ENCODE measurements at regions not wholly inside any gene's neighbourhood (a gene's known extent, or its start where the extent isn't known, plus 50 kb on each side); places are given as distances from the start of the nearest gene placed in this dataset.
A peak's percentile ranks its signal among the peaks of the same experiment; 100 is the strongest.

GRCh38 chr2:181742922-181743722 lies 62.8 kb upstream of the NEUROD1 start:
- H3K27ac ChIP-seq: no peak overlapping the region
- no peaks in the 10 kb centered on the region for H3K36me3 ChIP-seq
- DNase-seq (peak in 2 of 4 donors; percentile 64 to 65), ATAC-seq (peak; percentile 82)
- no peaks in the 10 kb centered on the region for H3K9me3 ChIP-seq
- peak; percentile 46 to 49 for TF ChIP-seq CTCF (IDR thresholded peaks at IDR 0.05)
- intact Hi-C loops (cut with DNase I): loop anchor here in 1 of 2 donors (5.0 to 10.0 kb wide), 2 partner anchors 172 to 334 kb away; no protein-coding TSS in a partner anchor
- no peaks in the 10 kb centered on the region for H3K27me3 ChIP-seq
- H3K4me1 ChIP-seq: peaks cover 0 to 6% of the 10 kb centered on the region in 2 donors
- H3K4me3 ChIP-seq: no peak overlapping the region

GRCh38 chr2:181743723-181744031 lies 63.4 kb upstream of the NEUROD1 start:
- no peaks in the 10 kb centered on the region for H3K9me3 ChIP-seq
- no peak for ATAC-seq
- no peak overlapping the region for H3K27ac ChIP-seq
- no peak overlapping the region for H3K4me3 ChIP-seq
- DNase-seq: no peak
- H3K4me1 ChIP-seq: peaks cover 0 to 6% of the 10 kb centered on the region in 2 donors
- H3K27me3 ChIP-seq: no peaks in the 10 kb centered on the region
- no peaks in the 10 kb centered on the region for H3K36me3 ChIP-seq
- intact Hi-C loops (cut with DNase I): loop anchor here in 1 of 2 donors (5.0 to 10.0 kb wide), 2 partner anchors 171 to 334 kb away; no protein-coding TSS in a partner anchor
- no peak for TF ChIP-seq CTCF (IDR thresholded peaks at IDR 0.05)

- intact Hi-C loops (cut with DNase I): loop anchor here in 1 of 2 donors (10.0 kb wide), 1 partner anchor 169 kb away; no protein-coding TSS in a partner anchor
- H3K27me3 ChIP-seq: no peaks in the 10 kb centered on the region
- H3K4me3 ChIP-seq: no peak overlapping the region
- no peaks in the 10 kb centered on the region for H3K9me3 ChIP-seq
- no peaks in the 10 kb centered on the region for H3K36me3 ChIP-seq
- DNase-seq: no peak
- TF ChIP-seq CTCF (IDR thresholded peaks at IDR 0.05): no peak
- no peak overlapping the region for H3K27ac ChIP-seq
- ATAC-seq: no peak
- H3K4me1 ChIP-seq: peaks cover 0 to 6% of the 10 kb centered on the region in 2 donors
Measured at GRCh38 chr2:181745796-181746540, 65.7 kb upstream of the NEUROD1 start.

GRCh38 chr2:181746844-181747243 lies 66.5 kb upstream of the NEUROD1 start:
- no peak for ATAC-seq
- no peaks in the 10 kb centered on the region for H3K36me3 ChIP-seq
- intact Hi-C loops (cut with DNase I): loop anchor here in 1 of 2 donors (10.0 kb wide), 1 partner anchor 168 kb away; no protein-coding TSS in a partner anchor
- H3K4me1 ChIP-seq: peaks cover 0 to 6% of the 10 kb centered on the region in 2 donors
- no peak for DNase-seq
- H3K9me3 ChIP-seq: no peaks in the 10 kb centered on the region
- no peak for TF ChIP-seq CTCF (IDR thresholded peaks at IDR 0.05)
- no peak overlapping the region for H3K4me3 ChIP-seq
- H3K27me3 ChIP-seq: no peaks in the 10 kb centered on the region
- H3K27ac ChIP-seq: no peak overlapping the region

GRCh38 chr2:181750305-181750704 lies 70.0 kb upstream of the NEUROD1 start:
- no peaks in the 10 kb centered on the region for H3K9me3 ChIP-seq
- no peak overlapping the region for H3K27ac ChIP-seq
- intact Hi-C loops (cut with DNase I): no loop called here
- DNase-seq (peak in 1 of 4 donors; percentile 25), ATAC-seq (no peak)
- H3K27me3 ChIP-seq: no peaks in the 10 kb centered on the region
- H3K4me1 ChIP-seq: no peaks in the 10 kb centered on the region
- H3K36me3 ChIP-seq: no peaks in the 10 kb centered on the region
- TF ChIP-seq CTCF (IDR thresholded peaks at IDR 0.05): no peak
- H3K4me3 ChIP-seq: no peak overlapping the region
